SK-N-SH treated with all-trans-retinoic acid at 6 μM for 48 hours (cell line): ENCODE measurements at regions not wholly inside any gene's neighbourhood (a gene's known extent, or its start where the extent isn't known, plus 50 kb on each side); places are given as distances from the start of the nearest gene placed in this dataset.

ENCODE experiments used
- ARNTL ChIP-seq: fragments of 450-650 bp; formaldehyde crosslinking; IDR thresholded peaks from 2 replicates; pipeline ENCODE4 v1.5.0; 2020; ENCODE audit warnings: low read depth, mild to moderate bottlenecking, moderate library complexity, borderline replicate concordance
- BACH2 ChIP-seq: fragments of 250-450 bp; sonication (Bioruptor Pico); IDR thresholded peaks from 2 replicates; pipeline ENCODE4 v1.9.0; 2021; ENCODE audit warnings: mild to moderate bottlenecking, borderline replicate concordance
- GLIS3 ChIP-seq: fragments of 250-450 bp; sonication (Bioruptor Pico); IDR thresholded peaks from 2 replicates; pipeline ENCODE4 v1.5.0; 2020; ENCODE audit warnings: mild to moderate bottlenecking, moderate library complexity
- ISL1 ChIP-seq: fragments of 250-450 bp; sonication (Bioruptor Pico); IDR thresholded peaks from 2 replicates; pipeline ENCODE4 v2.1.2; 2022; ENCODE audit warnings: mild to moderate bottlenecking, moderate library complexity
- OSR1 ChIP-seq: fragments of 250-450 bp; sonication (Bioruptor Pico); IDR thresholded peaks from 2 replicates; pipeline ENCODE4 v1.8.0; 2022; ENCODE audit warnings: moderate library complexity, mild to moderate bottlenecking, inconsistent platforms
- PATZ1 ChIP-seq: fragments of 250-450 bp; sonication (Bioruptor Pico); IDR thresholded peaks from 2 replicates; pipeline ENCODE4 v1.8.0; 2020; ENCODE audit warnings: mild to moderate bottlenecking, moderate library complexity, borderline replicate concordance
- PPARA ChIP-seq: fragments of 250-450 bp; sonication (Bioruptor Pico); IDR thresholded peaks from 2 replicates; pipeline ENCODE4 v1.5.0; 2020; ENCODE audit warnings: mild to moderate bottlenecking, borderline replicate concordance
- SNAI2 ChIP-seq: fragments of 250-450 bp; sonication (Bioruptor Pico); IDR thresholded peaks from 2 replicates; pipeline ENCODE4 v1.5.0; 2020; ENCODE audit warnings: mild to moderate bottlenecking, moderate library complexity
- TCF4 ChIP-seq: fragments of 250-450 bp; sonication (Bioruptor Pico); IDR thresholded peaks from 2 replicates; pipeline ENCODE4 v1.8.0; 2021; ENCODE audit warnings: mild to moderate bottlenecking, moderate library complexity, borderline replicate concordance
- ZC3H10 ChIP-seq: fragments of 250-450 bp; sonication (Bioruptor Pico); IDR thresholded peaks from 2 replicates; pipeline ENCODE4 v1.5.1; 2021; ENCODE audit warnings: mild to moderate bottlenecking, moderate library complexity
- ZFP3 ChIP-seq: fragments of 250-450 bp; sonication (Bioruptor Pico); IDR thresholded peaks from 2 replicates; pipeline ENCODE4 v1.5.0; 2020; ENCODE audit warnings: mild to moderate bottlenecking, moderate library complexity
- ZFP30 ChIP-seq: fragments of 450-650 bp; formaldehyde crosslinking; IDR thresholded peaks from 2 replicates; pipeline ENCODE4 v1.5.0; 2022; ENCODE audit warnings: mild to moderate bottlenecking, moderate library complexity
- ZNF70 ChIP-seq: fragments of 450-650 bp; formaldehyde crosslinking; IDR thresholded peaks from 2 replicates; pipeline ENCODE4 v1.5.0; 2020; ENCODE audit warnings: mild to moderate bottlenecking, moderate library complexity
- TF ChIP-seq, protein P1 (sequence below): fragments of 250-450 bp; sonication (Bioruptor Pico); IDR thresholded peaks from 2 replicates; pipeline ENCODE4 v1.5.1; 2021; ENCODE audit warnings: mild to moderate bottlenecking, moderate library complexity

DNA sequence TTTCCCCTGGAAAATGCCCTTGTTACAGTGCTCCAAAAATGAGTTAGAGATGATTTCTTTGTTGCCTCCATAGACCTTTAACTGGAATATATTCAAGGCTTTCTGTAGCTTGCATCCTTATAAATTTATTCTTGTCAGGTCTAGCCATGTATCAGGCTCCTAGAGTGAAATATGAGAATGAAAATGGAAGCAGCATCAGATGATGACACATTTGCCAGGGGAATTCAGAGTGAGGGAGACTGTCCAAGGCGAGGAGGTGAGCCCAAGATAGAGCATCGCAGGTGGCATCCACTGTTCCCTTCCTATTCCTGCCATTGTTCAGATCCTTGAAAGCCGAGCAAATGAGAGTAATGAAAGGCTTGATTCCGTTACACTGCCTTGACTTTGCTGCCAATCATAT lies 386.8 kb downstream of the SAMD5 start:
- TF ChIP-seq BACH2 (CRISPR knock-in tag) (no peak), ZFP30 (CRISPR knock-in tag) (no peak), GLIS3 (CRISPR knock-in tag) (no peak), PATZ1 (CRISPR knock-in tag) (no peak), OSR1 (CRISPR knock-in tag) (no peak), ZC3H10 (CRISPR knock-in tag) (no peak), TCF4 (CRISPR knock-in tag) (no peak), ARNTL (CRISPR knock-in tag) (no peak), ZFP3 (no peak), PPARA (no peak), SNAI2 (CRISPR knock-in tag) (no peak), ZNF70 (CRISPR knock-in tag) (no peak), ISL1 (CRISPR knock-in tag) (no peak)
- TF ChIP-seq, protein P1, sequence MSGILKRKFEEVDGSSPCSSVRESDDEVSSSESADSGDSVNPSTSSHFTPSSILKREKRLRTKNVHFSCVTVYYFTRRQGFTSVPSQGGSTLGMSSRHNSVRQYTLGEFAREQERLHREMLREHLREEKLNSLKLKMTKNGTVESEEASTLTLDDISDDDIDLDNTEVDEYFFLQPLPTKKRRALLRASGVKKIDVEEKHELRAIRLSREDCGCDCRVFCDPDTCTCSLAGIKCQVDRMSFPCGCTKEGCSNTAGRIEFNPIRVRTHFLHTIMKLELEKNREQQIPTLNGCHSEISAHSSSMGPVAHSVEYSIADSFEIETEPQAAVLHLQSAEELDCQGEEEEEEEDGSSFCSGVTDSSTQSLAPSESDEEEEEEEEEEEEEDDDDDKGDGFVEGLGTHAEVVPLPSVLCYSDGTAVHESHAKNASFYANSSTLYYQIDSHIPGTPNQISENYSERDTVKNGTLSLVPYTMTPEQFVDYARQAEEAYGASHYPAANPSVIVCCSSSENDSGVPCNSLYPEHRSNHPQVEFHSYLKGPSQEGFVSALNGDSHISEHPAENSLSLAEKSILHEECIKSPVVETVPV (CRISPR knock-in tag): no peak
